ENCODE measurements at regions not wholly inside any gene's neighbourhood (a gene's known extent, or its start where the extent isn't known, plus 50 kb on each side); places are given as distances from the start of the nearest gene placed in this dataset.

DNA sequence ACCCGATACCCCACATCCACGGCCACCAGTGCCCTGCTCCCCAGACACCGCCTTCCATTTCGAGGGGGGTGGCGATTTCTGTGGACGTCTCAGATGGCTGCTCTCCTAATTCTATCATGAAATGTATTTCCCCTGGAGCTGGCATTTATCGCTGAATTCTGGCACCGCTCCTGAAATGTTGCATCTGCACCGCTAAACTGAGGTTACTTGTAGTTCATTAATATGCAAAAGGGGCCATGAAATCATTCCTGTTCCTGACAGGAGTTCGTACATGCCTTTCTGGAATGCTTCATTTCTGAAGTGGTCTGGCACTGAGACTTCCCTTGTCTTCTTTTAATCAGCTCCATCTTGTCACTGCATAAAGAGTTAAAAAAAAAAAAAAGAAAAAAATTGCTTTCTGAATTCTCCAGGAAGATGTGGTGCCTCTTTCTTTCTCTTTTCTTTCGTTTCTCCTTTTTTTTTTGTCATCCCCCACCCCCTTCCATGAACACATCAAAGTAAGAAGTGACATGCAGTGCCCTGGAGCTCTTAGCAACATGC is 97.7 kb upstream of the SMARCA2 start (continued):
- TF ChIP-seq, protein P1, sequence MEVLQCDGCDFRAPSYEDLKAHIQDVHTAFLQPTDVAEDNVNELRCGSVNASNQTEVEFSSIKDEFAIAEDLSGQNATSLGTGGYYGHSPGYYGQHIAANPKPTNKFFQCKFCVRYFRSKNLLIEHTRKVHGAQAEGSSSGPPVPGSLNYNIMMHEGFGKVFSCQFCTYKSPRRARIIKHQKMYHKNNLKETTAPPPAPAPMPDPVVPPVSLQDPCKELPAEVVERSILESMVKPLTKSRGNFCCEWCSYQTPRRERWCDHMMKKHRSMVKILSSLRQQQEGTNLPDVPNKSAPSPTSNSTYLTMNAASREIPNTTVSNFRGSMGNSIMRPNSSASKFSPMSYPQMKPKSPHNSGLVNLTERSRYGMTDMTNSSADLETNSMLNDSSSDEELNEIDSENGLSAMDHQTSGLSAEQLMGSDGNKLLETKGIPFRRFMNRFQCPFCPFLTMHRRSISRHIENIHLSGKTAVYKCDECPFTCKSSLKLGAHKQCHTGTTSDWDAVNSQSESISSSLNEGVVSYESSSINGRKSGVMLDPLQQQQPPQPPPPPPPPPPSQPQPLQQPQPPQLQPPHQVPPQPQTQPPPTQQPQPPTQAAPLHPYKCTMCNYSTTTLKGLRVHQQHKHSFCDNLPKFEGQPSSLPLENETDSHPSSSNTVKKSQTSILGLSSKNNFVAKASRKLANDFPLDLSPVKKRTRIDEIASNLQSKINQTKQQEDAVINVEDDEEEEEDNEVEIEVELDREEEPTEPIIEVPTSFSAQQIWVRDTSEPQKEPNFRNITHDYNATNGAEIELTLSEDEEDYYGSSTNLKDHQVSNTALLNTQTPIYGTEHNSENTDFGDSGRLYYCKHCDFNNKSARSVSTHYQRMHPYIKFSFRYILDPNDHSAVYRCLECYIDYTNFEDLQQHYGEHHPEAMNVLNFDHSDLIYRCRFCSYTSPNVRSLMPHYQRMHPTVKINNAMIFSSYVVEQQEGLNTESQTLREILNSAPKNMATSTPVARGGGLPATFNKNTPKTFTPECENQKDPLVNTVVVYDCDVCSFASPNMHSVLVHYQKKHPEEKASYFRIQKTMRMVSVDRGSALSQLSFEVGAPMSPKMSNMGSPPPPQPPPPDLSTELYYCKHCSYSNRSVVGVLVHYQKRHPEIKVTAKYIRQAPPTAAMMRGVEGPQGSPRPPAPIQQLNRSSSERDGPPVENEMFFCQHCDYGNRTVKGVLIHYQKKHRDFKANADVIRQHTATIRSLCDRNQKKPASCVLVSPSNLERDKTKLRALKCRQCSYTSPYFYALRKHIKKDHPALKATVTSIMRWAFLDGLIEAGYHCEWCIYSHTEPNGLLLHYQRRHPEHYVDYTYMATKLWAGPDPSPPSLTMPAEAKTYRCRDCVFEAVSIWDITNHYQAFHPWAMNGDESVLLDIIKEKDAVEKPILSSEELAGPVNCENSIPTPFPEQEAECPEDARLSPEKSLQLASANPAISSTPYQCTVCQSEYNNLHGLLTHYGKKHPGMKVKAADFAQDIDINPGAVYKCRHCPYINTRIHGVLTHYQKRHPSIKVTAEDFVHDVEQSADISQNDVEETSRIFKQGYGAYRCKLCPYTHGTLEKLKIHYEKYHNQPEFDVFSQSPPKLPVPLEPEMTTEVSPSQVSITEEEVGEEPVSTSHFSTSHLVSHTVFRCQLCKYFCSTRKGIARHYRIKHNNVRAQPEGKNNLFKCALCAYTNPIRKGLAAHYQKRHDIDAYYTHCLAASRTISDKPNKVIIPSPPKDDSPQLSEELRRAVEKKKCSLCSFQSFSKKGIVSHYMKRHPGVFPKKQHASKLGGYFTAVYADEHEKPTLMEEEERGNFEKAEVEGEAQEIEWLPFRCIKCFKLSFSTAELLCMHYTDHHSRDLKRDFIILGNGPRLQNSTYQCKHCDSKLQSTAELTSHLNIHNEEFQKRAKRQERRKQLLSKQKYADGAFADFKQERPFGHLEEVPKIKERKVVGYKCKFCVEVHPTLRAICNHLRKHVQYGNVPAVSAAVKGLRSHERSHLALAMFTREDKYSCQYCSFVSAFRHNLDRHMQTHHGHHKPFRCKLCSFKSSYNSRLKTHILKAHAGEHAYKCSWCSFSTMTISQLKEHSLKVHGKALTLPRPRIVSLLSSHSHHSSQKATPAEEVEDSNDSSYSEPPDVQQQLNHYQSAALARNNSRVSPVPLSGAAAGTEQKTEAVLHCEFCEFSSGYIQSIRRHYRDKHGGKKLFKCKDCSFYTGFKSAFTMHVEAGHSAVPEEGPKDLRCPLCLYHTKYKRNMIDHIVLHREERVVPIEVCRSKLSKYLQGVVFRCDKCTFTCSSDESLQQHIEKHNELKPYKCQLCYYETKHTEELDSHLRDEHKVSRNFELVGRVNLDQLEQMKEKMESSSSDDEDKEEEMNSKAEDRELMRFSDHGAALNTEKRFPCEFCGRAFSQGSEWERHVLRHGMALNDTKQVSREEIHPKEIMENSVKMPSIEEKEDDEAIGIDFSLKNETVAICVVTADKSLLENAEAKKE (CRISPR knock-in tag; IDR thresholded peaks at IDR 0.05) = no peak
- TF ChIP-seq JUNB (IDR thresholded peaks at IDR 0.05; ENCODE audit: unreplicated experiment) (no peak), ZNF114 (CRISPR knock-in tag; IDR thresholded peaks at IDR 0.05) (no peak), NANOG (IDR thresholded peaks at IDR 0.05; ENCODE audit: borderline replicate concordance) (no peak), POLR2AphosphoS5 (IDR thresholded peaks at IDR 0.05; ENCODE audit: low read depth) (no peak)
- TF ChIP-seq, protein P2, sequence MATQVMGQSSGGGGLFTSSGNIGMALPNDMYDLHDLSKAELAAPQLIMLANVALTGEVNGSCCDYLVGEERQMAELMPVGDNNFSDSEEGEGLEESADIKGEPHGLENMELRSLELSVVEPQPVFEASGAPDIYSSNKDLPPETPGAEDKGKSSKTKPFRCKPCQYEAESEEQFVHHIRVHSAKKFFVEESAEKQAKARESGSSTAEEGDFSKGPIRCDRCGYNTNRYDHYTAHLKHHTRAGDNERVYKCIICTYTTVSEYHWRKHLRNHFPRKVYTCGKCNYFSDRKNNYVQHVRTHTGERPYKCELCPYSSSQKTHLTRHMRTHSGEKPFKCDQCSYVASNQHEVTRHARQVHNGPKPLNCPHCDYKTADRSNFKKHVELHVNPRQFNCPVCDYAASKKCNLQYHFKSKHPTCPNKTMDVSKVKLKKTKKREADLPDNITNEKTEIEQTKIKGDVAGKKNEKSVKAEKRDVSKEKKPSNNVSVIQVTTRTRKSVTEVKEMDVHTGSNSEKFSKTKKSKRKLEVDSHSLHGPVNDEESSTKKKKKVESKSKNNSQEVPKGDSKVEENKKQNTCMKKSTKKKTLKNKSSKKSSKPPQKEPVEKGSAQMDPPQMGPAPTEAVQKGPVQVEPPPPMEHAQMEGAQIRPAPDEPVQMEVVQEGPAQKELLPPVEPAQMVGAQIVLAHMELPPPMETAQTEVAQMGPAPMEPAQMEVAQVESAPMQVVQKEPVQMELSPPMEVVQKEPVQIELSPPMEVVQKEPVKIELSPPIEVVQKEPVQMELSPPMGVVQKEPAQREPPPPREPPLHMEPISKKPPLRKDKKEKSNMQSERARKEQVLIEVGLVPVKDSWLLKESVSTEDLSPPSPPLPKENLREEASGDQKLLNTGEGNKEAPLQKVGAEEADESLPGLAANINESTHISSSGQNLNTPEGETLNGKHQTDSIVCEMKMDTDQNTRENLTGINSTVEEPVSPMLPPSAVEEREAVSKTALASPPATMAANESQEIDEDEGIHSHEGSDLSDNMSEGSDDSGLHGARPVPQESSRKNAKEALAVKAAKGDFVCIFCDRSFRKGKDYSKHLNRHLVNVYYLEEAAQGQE (IDR thresholded peaks at IDR 0.05; ENCODE audit: unreplicated experiment) = no peak

Data from GM23338 (cell line).